HAP-1 (cell line): ENCODE measurements at regions not wholly inside any gene's neighbourhood (a gene's known extent, or its start where the extent isn't known, plus 50 kb on each side); places are given as distances from the start of the nearest gene placed in this dataset.

Experiments used
- DNase-seq, 2 experiments: peaks; one replicate each; pipeline ENCODE4 v3.0.0-alpha.2; 2016 to 2020; ENCODE audit warnings: low spot score in 2 of 2
- H3K27me3 ChIP-seq: fragments of 250-450 bp; sonication (Bioruptor Pico); 2 replicates; pipeline ENCODE4 v1.5.1; 2020; ENCODE audit warnings: low read depth, mild to moderate bottlenecking, moderate library complexity
- H3K36me3 ChIP-seq: fragments of 250-450 bp; sonication (Bioruptor Pico); replicated peaks from 2 replicates; pipeline ENCODE4 v1.5.1; 2020; ENCODE audit warnings: mild to moderate bottlenecking
- H3K4me1 ChIP-seq: fragments of 250-450 bp; sonication (Bioruptor Pico); 2 replicates; pipeline ENCODE4 v1.5.1; 2020; ENCODE audit warnings: mild to moderate bottlenecking
- H3K4me3 ChIP-seq: fragments of 250-450 bp; sonication (Bioruptor Pico); 2 replicates; pipeline ENCODE4 v1.5.1; 2020; ENCODE audit warnings: mild to moderate bottlenecking, moderate library complexity
- H3K9me3 ChIP-seq: fragments of 250-450 bp; sonication (Bioruptor Pico); 2 replicates; pipeline ENCODE4 v1.5.1; 2020; ENCODE audit warnings: mild to moderate bottlenecking, moderate library complexity
- in situ Hi-C: fragments of 300-500 bp; cut with MboI; formaldehyde crosslinking; loops from 3 replicates; pipeline ENCODE4 v1.14.3; 2020; ENCODE audit warnings: low sequenced_read_pairs, inconsistent platforms, mixed read lengths

GRCh38 chr3:81394651-81395524 is 366.6 kb downstream of the GBE1 start:
- DNase-seq = peak; percentile 51 to 88
- Histone ChIP-seq H3K36me3 (no peaks in the 10 kb centered on the region), H3K9me3 (no peaks in the 10 kb centered on the region), H3K27me3 (no peaks in the 10 kb centered on the region), H3K4me1 (peaks cover 41% of the 10 kb centered on the region), H3K4me3 (no peak overlapping the region)
- in situ Hi-C loops = no loop called here

GRCh38 chr3:81393251-81393650 is 368.2 kb downstream of the GBE1 start:
- Histone ChIP-seq H3K9me3 (no peaks in the 10 kb centered on the region), H3K27me3 (no peaks in the 10 kb centered on the region), H3K4me1 (peaks cover 41% of the 10 kb centered on the region), H3K36me3 (no peaks in the 10 kb centered on the region), H3K4me3 (no peak overlapping the region)
- peak in 1 of 2 experiments; percentile 19 for DNase-seq
- in situ Hi-C loops = no loop called here

GRCh38 chr3:81390796-81391195 is 370.6 kb downstream of the GBE1 start:
- Histone ChIP-seq H3K9me3 (no peaks in the 10 kb centered on the region), H3K27me3 (no peaks in the 10 kb centered on the region), H3K4me3 (no peak overlapping the region), H3K4me1 (peaks cover 27% of the 10 kb centered on the region), H3K36me3 (no peaks in the 10 kb centered on the region)
- DNase-seq = no peak
- in situ Hi-C loops = no loop called here

GRCh38 chr3:81388191-81388590 is 373.3 kb downstream of the GBE1 start:
- peaks cover 3% of the 10 kb centered on the region; the same call in 1 of the 2 replicates for H3K4me1 ChIP-seq
- no peak overlapping the region for H3K4me3 ChIP-seq
- DNase-seq = no peak
- no peaks in the 10 kb centered on the region for H3K36me3 ChIP-seq
- no peaks in the 10 kb centered on the region for H3K9me3 ChIP-seq
- no peaks in the 10 kb centered on the region for H3K27me3 ChIP-seq
- in situ Hi-C loops = no loop called here

GRCh38 chr3:81382470-81382869 is 379.0 kb downstream of the GBE1 start:
- Histone ChIP-seq H3K4me3 (no peak overlapping the region), H3K9me3 (no peaks in the 10 kb centered on the region), H3K36me3 (no peaks in the 10 kb centered on the region), H3K27me3 (no peaks in the 10 kb centered on the region), H3K4me1 (no peaks in the 10 kb centered on the region)
- no peak for DNase-seq
- in situ Hi-C loops = no loop called here

- no peak overlapping the region for H3K4me3 ChIP-seq
- in situ Hi-C loops = no loop called here
Measured at GRCh38 chr3:81380234-81380633, 381.2 kb downstream of the GBE1 start.

GRCh38 chr3:81378552-81379293 is 382.7 kb downstream of the GBE1 start:
- no peaks in the 10 kb centered on the region for H3K36me3 ChIP-seq
- peaks cover 4% of the 10 kb centered on the region for H3K4me1 ChIP-seq
- no peaks in the 10 kb centered on the region for H3K27me3 ChIP-seq
- no peak overlapping the region for H3K4me3 ChIP-seq
- DNase-seq = no peak
- no peaks in the 10 kb centered on the region for H3K9me3 ChIP-seq
- in situ Hi-C loops = no loop called here

More at GRCh38 chr3:81380234-81380633, 381.2 kb downstream of the GBE1 start:
- no peaks in the 10 kb centered on the region for H3K36me3 ChIP-seq
- no peaks in the 10 kb centered on the region for H3K9me3 ChIP-seq
- H3K27me3 ChIP-seq = no peaks in the 10 kb centered on the region
- no peaks in the 10 kb centered on the region for H3K4me1 ChIP-seq
- DNase-seq = no peak

- Histone ChIP-seq H3K9me3 (no peaks in the 10 kb centered on the region), H3K4me3 (no peak overlapping the region), H3K4me1 (peaks cover 4% of the 10 kb centered on the region), H3K36me3 (no peaks in the 10 kb centered on the region), H3K27me3 (no peaks in the 10 kb centered on the region)
- in situ Hi-C loops = no loop called here
- no peak for DNase-seq
Measured at GRCh38 chr3:81375921-81376320, 385.5 kb downstream of the GBE1 start.

GRCh38 chr3:81364411-81364810 is 397.0 kb downstream of the GBE1 start:
- no peaks in the 10 kb centered on the region for H3K36me3 ChIP-seq
- no peak for DNase-seq
- in situ Hi-C loops = no loop called here
- no peaks in the 10 kb centered on the region for H3K9me3 ChIP-seq
- no peaks in the 10 kb centered on the region; the same call in 1 of the 2 replicates for H3K4me1 ChIP-seq
- H3K27me3 ChIP-seq = no peaks in the 10 kb centered on the region
- no peak overlapping the region for H3K4me3 ChIP-seq

GRCh38 chr3:81363816-81364215 is 397.6 kb downstream of the GBE1 start:
- no peak for DNase-seq
- H3K4me1 ChIP-seq = no peaks in the 10 kb centered on the region; the same call in 1 of the 2 replicates
- H3K4me3 ChIP-seq = no peak overlapping the region
- no peaks in the 10 kb centered on the region for H3K36me3 ChIP-seq
- no peaks in the 10 kb centered on the region for H3K9me3 ChIP-seq
- in situ Hi-C loops = no loop called here
- no peaks in the 10 kb centered on the region for H3K27me3 ChIP-seq

- Histone ChIP-seq H3K9me3 (no peaks in the 10 kb centered on the region), H3K27me3 (no peaks in the 10 kb centered on the region), H3K4me1 (no peaks in the 10 kb centered on the region), H3K36me3 (no peaks in the 10 kb centered on the region), H3K4me3 (no peak overlapping the region)
- no peak for DNase-seq
- in situ Hi-C loops = no loop called here
Measured at GRCh38 chr3:81354119-81354518, 407.3 kb downstream of the GBE1 start.

- no peaks in the 10 kb centered on the region for H3K4me1 ChIP-seq
- no peaks in the 10 kb centered on the region for H3K9me3 ChIP-seq
- no peaks in the 10 kb centered on the region for H3K27me3 ChIP-seq
- DNase-seq = peak; percentile 24 to 63
- in situ Hi-C loops = no loop called here
- no peak overlapping the region for H3K4me3 ChIP-seq
- H3K36me3 ChIP-seq = no peaks in the 10 kb centered on the region
Measured at GRCh38 chr3:81352867-81353266, 408.6 kb downstream of the GBE1 start.

GRCh38 chr3:81349816-81350340 is 411.6 kb downstream of the GBE1 start:
- H3K4me3 ChIP-seq = no peak overlapping the region
- H3K36me3 ChIP-seq = no peaks in the 10 kb centered on the region
- DNase-seq = no peak
- in situ Hi-C loops = no loop called here
- H3K9me3 ChIP-seq = no peaks in the 10 kb centered on the region
- H3K27me3 ChIP-seq = no peaks in the 10 kb centered on the region
- H3K4me1 ChIP-seq = no peaks in the 10 kb centered on the region
